GM12872 (cell line): ENCODE measurements at regions not wholly inside any gene's neighbourhood (a gene's known extent, or its start where the extent isn't known, plus 50 kb on each side); places are given as distances from the start of the nearest gene placed in this dataset.

Experiments used
- CTCF ChIP-seq: IDR thresholded peaks from 3 replicates; pipeline ENCODE4 v1.5.1; 2011; ENCODE audit warnings: low read depth, mild to moderate bottlenecking, low read length, moderate library complexity; ENCODE audit not compliant: insufficient read depth

- TF ChIP-seq CTCF, result no peak
These were observed 109.5 kb downstream of the FOXG1 start for GRCh38 chr14:28875934-28876571.

- TF ChIP-seq CTCF, result no peak
These were observed 110.0 kb downstream of the FOXG1 start for GRCh38 chr14:28876572-28876945.

GRCh38 chr14:28877923-28878322 is 111.3 kb downstream of the FOXG1 start:
- no peak for TF ChIP-seq CTCF

- no peak for TF ChIP-seq CTCF
These were observed 113.0 kb downstream of the FOXG1 start for GRCh38 chr14:28879573-28879996.

- no peak for TF ChIP-seq CTCF
These were observed 120.4 kb downstream of the FOXG1 start for GRCh38 chr14:28886940-28887339.

- TF ChIP-seq CTCF, result no peak
These were observed 128.8 kb downstream of the FOXG1 start for GRCh38 chr14:28895389-28895788.

- no peak for TF ChIP-seq CTCF
These were observed 129.8 kb downstream of the FOXG1 start for GRCh38 chr14:28896337-28896736.
